LoVo (cell line): ENCODE measurements at regions not wholly inside any gene's neighbourhood (a gene's known extent, or its start where the extent isn't known, plus 50 kb on each side); places are given as distances from the start of the nearest gene placed in this dataset.

Experiments used
- DNase-seq: peaks from one replicate; pipeline ENCODE4 v3.0.0-alpha.2; 2016; ENCODE audit warnings: low spot score

DNA sequence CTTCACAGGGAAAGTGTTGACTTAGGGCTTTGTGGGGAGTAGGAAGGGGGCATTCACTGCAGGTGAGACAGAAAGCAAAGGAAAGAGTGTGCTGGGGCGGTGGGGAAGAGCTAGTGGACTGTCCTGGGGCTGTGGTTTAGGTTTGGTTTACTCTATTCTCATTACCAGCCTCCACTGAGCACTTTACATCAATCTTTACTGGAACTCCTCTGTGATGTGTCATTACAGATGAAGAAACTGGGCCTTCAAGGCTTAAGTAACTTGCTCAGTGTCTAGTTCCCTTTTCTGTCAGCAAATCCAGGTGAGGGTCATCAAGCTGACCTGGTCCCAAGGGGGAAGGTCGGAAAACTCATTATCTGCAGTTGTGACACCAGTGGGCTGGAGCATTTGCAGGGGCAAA lies 120.2 kb upstream of the PFN2 start:
- no peak for DNase-seq

DNA sequence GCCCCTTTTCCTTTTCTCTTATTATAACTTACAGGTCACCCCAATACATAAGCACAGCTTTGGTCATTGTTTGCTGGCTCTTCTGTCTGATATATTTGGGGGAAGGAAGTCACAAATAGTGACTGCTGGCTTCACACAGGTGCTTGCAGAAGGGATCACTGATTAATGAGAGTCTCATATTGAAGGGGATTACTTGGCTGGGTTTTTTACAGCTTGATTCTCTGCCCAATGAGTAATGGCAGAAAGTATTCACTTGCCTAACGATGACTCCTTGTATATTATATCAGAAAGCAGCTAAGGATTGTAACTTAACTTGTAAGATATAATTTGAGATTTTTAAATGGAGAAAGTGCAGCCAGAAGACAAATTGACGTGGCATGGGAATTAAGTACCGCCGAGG lies 119.3 kb upstream of the PFN2 start:
- no peak for DNase-seq

DNA sequence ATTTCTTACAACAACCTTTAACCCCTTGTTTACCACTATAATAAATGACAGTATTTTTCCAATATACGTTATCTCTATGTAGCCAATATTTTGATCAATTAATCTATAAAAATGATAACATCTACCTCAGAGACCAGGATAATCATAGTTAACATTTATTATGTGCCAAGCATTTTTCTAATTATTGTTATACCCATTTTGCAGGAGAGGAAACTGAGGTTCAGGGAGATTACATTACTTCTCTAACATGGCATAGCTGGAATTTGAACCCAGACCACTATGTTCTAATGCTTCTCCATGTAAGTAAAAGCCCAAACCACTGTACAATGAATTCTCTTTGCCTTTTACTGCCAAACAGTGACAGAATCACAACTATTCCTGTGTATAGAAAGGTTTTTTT lies 113.4 kb upstream of the PFN2 start:
- no peak for DNase-seq

DNA sequence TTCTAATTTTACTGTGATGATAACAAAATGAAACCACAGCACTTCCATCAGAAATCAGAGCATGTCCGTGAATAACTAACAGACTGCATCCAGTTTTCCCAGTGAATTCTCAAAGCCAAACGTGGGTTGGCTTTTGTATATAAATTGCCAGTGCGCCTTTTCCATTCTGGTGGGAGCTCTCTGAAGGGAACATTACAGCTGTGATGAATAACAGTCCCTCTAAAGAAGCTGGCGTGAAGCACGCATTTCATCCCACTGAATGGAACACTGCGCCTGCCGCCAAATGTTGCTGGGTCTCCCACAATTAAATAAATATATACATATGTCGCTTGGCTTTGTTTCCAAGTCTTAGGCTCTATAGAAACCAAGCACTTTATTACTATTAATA lies 113.0 kb upstream of the PFN2 start:
- DNase-seq, result no peak

DNA sequence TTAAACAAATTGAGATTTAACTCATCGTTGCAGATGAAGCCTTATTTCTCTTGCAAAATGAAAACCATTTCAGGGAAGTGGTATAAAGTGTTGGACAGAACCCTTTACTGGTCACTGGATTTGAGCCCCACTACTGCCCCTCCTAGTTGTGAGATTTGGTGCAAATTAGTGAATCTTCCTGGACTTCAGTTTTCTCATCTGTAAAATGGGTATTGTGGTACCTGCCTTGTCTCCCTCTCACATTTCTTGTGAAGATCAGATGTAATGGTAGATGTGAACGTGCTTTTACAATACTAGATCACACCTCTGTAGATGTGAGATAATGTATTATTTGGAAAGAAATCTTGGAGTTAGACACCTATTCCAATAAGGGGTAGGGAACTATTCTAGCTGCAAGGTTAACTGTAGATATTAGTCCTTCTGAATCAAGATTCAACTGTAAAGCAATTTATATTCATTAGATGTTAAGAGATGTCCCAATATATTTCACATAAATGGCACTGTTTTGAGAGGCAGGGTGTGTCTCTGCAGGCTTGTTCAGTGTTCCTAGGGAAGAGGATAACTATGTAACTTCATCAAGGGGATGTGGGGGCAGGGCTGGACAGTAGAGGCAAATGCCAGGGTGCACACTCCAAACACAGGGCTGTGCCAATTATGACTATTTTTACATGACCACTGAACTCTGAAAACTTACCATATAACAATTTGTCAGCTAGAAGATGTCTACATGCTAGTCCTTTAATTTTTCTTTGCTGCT lies 112.4 kb upstream of the PFN2 start:
- DNase-seq, result no peak

DNA sequence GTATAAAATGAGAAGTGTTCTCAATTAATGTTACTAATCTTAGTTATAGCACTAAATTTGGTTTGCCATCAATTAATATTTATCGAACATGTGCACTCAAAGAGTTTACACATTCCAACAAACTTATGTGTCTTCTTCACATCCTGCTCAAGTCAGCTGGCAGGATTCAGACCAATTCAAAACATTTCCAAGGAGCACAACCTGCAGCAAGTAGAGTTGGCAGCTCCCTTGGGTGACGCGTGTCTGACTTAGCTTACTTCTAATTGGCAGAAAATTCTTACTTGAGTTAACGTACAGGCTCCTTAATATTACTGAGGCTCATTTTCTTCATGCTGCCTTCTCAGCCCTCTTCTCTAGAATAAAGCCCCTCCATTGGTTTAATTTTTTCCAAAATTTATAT lies 110.4 kb upstream of the PFN2 start:
- no peak for DNase-seq

DNA sequence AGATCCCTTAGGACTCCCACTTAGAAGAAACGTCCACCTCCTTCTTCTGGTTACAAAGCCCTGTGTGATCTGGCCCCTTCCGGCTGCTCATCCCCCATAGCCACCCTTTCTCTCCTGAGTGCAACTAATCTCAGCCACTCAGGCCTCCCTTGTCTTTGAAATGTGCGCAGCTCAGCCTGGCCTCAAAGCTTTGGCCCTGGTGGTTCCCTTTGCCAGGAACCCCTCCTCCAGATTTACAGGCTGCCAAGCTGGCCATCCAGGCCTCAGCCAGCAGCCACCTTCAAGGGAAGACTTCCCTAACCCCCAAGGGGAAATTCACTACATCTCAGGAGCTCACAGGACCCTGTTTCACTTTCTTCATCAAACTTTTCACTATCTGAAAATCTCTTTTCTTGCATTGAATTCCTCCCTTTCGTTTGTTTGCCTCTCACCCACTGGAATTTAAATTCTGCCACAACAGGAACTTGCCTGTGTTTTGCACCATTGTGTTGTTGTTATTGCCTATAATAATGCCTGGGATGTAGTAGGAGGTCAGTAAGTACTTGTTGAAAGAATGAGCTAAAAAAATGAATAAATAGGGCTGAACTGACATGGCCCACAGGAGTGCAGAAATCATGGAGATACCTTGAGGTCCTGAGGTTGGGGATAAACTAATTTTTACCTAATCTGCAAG lies 109.5 kb upstream of the PFN2 start:
- DNase-seq, result no peak

DNA sequence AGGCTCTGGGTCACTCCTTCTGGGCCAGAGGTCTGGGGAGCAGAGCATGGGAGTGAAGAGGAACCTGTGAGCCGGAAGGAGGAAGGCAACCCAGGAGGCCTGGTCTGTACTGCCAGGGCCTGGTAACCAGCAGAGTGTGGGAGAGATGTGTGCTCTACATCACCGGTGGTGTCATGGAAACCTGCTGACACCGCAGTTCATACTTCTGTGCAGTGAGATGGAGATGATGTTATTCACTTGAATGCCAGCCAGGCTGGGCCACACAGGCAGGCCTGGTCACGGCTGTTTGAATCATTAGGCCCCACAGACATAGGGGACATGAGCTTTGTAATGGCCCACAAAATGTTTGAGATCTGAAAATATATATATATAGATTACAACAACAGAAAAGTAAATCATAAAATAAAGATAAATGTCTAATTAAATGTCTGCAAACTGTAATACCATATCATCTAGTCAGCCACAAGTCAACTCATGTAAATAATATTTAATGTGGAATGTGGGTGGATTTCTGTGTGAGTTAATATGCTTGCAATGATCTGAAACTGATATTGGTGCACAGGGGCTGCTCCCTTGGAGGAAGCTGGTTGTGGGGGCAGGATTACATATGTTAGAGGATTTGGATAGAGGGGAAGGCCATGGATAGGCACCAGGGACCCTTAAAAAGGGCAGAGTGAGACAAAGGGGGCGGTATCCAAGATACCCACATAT lies 108.5 kb upstream of the PFN2 start:
- DNase-seq, result no peak

DNA sequence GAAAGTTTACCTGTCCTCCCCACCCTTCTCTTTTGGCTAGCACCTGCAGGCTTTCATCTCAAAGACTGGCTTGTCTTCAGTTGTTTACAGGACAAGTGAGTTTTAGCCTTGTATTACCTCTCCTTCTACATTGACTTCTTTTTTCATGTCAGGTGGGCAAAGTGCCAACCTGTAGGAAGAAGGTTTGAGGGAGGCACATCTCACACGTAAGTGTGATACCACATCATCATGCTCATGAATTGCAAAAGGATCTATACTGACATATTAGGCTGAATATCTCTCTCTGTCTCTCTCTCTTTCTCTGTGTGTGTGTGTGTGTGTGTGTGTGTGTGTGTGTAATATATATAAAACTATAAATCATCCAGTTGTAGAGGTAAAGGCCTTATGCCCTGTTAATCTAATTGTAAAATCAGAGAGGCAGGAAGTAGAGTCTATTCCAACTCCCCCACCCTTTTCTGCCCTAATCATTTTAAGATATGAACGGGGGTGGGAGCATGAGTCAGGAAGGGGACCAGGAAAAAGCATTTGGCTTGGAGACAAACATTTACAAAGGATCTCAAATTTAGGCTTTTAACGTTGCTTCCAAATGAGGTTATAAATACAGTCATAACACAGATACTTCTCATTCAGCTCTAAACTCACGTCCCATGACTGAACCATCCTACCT lies 107.0 kb upstream of the PFN2 start:
- DNase-seq, result no peak

DNA sequence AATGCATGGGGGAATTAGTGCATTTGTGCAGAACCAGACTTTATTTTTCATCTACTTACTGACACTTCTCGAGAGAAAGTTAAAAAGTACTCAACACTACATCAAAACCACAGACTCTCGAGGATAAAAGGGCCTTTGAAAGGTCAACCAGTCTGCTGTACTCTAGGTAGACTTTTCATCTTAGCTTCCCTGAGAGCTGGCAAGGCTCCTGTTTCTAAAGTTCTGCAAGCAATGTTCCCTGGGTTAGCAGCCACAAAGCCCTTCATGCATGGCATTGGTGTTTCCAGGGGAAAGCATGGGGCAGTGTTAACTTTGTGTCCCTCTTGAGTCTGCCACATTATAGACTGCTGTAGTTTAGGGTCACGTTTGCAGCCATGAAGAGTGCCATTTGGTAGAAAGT lies 106.4 kb upstream of the PFN2 start:
- no peak for DNase-seq

DNA sequence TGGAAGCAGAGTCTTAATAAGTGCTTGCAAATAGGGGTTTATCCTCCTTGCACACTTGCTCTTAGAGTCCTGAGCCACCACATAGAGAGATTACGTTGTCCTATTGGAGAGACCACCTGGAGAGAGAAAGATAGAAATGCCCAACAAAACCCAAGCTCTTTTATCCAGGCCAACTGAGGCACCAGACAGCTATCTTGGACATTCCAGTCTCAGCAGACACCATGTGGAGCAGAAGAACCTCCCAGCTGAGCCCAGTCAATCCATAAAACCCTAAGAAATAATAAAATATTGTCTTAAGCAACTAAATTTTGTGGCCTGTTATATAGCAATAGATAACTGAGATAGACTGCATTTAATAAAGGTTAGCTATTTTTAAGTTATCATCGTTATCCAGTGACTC lies 105.7 kb upstream of the PFN2 start:
- DNase-seq, result no peak

DNA sequence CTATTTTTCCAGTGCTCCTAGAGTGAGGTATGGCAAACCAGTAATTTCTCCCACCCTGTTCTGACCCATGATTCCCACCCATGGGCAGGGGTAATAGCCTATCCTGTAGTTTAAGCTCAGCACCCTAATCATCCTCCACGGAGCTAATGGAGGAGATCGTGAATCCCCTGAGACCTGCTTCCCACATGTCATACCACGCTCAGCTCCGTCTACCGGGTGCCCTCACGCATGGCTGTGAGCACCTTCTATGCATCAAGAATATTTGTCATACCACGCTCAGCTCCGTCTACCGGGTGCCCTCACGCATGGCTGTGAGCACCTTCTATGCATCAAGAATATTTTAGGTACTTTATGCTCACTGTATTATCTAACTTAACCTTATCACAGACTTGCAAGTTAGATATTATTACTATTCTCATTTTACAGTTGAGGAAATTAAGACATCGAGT lies 104.7 kb upstream of the PFN2 start:
- no peak for DNase-seq

DNA sequence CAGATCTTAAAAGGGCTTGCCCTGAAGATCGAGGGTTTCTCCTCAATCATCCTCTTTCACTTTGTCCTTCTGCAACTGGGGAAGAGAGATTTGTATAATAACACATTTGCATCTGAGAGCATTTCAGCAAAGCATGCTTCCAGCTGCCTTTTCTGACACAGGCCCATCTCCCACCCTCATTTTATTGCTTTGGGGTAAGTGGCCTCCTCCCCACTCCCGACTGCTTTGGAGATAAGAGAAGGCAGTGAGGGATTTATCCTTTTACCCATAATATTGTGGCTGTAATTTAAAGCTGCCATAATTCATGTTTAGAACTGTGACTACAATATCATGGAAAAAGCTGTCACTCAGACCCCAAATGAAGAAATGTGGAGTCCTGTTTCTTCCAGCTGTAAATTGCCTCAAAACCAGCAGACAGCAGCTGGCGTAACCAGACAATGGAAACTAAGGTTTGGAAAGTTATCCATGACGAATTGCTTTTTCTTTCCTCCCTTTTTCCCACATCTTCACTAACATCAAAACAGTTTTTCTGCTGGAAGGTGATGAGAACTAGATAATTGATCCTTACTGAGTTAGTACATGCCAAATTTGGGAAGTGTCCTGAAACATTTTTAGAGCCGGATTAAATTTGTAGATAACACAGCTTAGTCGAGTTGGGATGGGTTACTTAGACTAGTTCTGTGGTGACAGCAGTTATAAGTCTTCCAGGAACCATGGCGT lies 104.2 kb upstream of the PFN2 start:
- no peak for DNase-seq

DNA sequence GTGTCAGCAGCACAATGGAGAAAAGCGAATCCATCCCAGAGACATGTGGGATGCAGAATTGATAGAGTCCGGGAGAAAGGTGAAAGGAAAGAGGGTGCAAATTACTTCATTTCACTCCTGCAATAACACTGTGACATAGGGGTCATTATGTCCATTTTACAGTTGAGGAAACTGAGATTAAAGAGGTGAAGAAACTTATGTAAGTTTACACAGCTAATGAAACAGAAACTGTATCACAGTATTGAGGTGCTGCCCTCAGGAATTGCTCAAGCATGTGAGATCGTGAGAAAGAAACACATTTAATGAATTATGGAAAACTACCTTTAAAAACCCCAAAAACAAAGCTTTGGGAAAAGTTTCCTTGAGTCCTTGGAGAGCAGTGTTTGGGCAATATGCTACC lies 103.6 kb upstream of the PFN2 start:
- DNase-seq, result no peak

DNA sequence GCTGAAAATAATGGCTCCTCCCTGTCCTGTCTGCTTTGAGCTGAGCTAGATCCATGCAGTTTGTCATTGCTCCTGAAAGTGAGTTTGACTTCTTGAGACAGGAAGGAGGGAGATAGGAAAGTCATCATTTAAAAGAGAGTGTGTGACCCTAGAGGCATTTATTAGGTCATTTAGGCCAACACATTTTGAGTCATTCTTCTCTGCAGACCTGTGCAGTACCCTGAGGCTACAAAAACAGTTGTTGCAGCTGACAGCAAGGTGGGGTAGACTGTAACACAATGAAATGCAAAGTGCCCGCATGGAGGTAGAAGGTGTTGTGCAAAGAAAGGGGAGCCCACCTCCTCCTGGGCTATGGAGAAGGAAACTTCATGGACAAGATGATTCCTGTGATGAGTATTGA lies 102.8 kb upstream of the PFN2 start:
- DNase-seq, result no peak

DNA sequence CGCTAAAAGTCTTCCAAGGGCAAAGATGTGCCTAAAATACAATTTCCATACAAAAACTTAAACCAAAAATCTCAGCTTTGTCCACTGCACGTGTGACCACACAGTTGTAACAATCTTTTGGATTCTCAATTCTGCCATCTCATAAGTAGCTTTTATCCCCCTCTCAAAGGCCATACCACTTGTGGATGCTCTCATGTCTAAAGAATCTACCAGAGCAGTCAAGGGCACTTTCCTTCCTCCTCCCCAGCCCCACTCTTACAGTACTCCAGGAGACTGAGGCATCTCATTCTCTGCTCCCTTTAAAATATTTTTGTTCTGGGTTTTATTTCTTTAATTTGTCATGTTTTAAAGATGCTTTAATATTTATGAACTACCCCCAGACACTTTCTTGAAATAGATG lies 102.3 kb upstream of the PFN2 start:
- DNase-seq, result no peak

DNA sequence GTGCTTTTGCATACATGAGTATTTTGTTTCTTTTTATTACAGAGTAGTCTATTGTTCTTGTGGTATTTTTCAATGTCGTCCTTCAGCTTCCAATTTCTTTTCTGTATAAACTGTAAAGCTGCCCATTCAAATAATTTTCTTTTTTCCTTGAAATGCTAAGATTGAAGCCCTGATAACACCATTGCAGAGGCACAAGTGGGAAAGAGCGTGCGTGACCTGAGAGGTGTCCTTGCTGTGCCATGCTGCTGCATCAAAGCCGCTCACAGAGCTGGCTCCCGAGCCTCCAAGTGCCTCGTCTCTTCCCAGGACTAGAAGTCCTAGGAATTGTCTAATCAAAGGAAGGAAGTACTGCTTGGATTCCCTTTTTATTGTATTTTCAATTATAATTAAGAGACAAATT lies 101.9 kb upstream of the PFN2 start:
- DNase-seq, result no peak

DNA sequence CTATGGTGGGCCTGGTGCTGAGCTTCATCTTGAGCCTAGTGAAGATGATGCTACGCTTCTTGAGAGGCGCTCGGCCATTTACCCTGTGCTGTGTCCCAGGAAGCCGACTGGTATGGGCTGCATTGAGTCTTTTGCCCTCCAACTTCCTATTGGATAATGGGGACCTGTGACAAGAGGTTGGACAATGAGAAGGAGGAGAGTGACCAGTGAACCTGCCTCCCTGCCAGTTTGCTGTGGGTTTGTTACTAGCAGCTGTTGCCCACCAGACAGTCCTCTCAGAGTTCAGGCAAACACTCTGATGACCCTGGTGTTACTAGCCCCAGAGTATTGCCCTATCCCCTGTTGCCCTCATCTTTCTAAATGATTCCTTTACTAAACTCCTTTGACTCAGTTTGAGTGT lies 99.6 kb upstream of the PFN2 start:
- DNase-seq, result no peak

DNA sequence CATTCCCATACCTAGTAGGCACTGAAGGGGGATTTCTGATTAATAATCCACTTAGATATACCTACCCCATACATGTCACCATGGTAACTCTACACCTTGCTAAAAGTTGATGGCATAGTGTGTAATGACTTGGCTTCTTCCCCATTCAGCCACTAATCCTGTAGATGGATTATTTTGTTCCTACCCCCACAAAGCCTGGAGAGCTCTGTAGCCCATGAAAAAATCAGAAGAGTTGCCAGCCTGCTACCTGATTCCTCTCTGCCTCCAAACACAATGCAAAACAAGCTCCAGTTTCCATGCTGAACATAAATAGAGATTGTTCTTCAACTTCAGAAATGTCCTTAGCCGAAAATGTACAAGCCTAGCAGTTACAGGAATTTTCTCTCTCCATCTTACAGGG lies 98.9 kb upstream of the PFN2 start:
- DNase-seq, result no peak

DNA sequence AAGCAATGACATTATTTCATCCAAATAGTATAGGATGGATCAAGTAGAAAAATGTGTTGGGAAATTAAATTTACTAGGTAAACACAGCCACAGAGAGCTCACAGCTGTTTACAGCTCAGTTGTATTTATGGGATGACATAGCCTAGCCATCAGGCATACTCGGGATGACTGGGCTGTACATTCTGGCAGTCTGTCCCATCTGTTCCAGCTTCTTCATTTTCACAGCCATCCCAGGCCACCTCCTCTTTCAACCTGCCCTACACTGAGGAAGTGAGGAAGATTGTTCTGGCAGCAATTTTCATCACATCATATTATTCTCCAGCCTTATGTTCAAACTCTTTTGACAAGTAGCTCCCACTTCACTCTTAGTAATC lies 98.4 kb upstream of the PFN2 start:
- no peak for DNase-seq

DNA sequence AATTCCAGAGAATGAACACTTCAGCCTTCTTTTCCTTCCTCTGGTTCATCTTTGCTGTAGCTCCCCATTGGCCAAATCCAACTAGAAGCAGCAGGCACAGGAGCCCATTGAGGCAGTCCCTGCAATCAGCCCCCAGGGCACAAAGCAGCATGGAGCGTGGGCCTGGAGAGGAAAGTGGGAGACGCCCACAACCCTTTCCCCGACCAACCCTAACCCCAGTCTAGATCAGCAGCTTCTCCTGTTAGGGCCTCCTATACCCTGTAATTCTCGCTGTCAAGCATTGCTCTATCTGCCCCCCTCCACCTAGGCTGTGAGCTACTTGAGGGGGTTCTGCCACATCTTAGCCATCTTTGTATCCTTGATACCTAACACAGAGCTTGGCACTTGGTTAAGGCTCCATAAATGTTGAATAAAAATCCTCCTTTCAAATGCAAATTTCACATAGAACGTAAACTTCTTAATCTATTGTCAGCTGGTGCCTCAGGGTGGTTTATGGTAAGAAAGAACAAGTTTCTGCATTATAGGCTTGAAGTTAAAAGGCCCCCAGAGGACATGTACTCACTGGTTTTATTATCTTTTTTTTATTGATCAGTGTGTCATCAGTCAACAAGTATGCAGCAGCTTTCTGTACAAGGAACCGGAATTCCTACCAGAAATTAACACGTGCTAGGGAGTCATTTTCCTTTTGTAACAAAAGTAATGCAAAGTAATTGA lies 97.9 kb upstream of the PFN2 start:
- no peak for DNase-seq

DNA sequence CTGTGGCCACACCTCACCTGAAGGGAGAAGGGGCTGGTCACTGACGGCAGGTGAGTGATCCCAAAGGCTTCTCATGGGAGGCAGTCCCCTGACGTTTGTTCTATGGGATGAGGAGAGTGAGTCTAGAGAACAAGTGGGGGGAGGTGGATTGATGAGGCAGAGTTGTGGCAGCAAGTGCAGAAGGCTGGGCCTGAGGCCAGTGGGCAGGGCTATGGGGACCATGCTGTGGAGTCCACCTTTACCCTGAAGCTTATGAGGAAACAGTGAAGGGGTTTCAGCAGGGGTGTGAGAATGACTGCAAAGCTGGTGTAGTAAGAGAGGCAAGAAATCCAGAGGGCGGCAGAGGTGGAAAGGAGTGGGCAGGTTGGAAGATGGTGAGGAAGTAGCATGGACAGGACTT lies 96.9 kb upstream of the PFN2 start:
- no peak for DNase-seq
